DOHH2 (cell line): ENCODE measurements at regions not wholly inside any gene's neighbourhood (a gene's known extent, or its start where the extent isn't known, plus 50 kb on each side); places are given as distances from the start of the nearest gene placed in this dataset.

Experiments used
- EZH2phosphoT487 ChIP-seq: fragments of 200-600 bp; sonication (generic); IDR thresholded peaks from 2 replicates; pipeline ENCODE4 v1.6.1; 2017; ENCODE audit warnings: borderline replicate concordance, mild to moderate bottlenecking, antibody characterized with exemption, low read length, moderate library complexity, mixed read lengths
- TF ChIP-seq, protein P1 (sequence below): fragments of 200-600 bp; sonication (generic); IDR thresholded peaks from one replicate; pipeline ENCODE4 v1.5.1; 2014; ENCODE audit warnings: antibody characterized with exemption, mild to moderate bottlenecking, low read depth, low read length; ENCODE audit not compliant: poor library complexity, severe bottlenecking

- TF ChIP-seq, protein P1, sequence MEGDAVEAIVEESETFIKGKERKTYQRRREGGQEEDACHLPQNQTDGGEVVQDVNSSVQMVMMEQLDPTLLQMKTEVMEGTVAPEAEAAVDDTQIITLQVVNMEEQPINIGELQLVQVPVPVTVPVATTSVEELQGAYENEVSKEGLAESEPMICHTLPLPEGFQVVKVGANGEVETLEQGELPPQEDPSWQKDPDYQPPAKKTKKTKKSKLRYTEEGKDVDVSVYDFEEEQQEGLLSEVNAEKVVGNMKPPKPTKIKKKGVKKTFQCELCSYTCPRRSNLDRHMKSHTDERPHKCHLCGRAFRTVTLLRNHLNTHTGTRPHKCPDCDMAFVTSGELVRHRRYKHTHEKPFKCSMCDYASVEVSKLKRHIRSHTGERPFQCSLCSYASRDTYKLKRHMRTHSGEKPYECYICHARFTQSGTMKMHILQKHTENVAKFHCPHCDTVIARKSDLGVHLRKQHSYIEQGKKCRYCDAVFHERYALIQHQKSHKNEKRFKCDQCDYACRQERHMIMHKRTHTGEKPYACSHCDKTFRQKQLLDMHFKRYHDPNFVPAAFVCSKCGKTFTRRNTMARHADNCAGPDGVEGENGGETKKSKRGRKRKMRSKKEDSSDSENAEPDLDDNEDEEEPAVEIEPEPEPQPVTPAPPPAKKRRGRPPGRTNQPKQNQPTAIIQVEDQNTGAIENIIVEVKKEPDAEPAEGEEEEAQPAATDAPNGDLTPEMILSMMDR, result no peak
- no peak for TF ChIP-seq EZH2phosphoT487
Measured at GRCh38 chr14:101130861-101131260, 227.3 kb upstream of the RTL1 start.
